WTC11 (cell line): ENCODE measurements at regions not wholly inside any gene's neighbourhood (a gene's known extent, or its start where the extent isn't known, plus 50 kb on each side); places are given as distances from the start of the nearest gene placed in this dataset.

Experiments
- ATAC-seq: fragments of 200-7000 bp; cut with Tn5 transposase; 2 replicates; pipeline ENCODE4 v1.10.0; 2021; ENCODE audit warnings: mild to moderate bottlenecking, moderate library complexity
- CTCF ChIA-PET: fragments of 300-600 bp; sonication (Branson Sonifier 250); formaldehyde crosslinking; loops from one replicate; lab custom pipeline; 2021; ENCODE audit warnings: antibody characterized with exemption; lab: Charles Lee
- POLR2A ChIA-PET: fragments of 350-600 bp; sonication (Branson Sonifier 250); formaldehyde crosslinking; loops from one replicate; lab custom pipeline; 2021; ENCODE audit warnings: antibody characterized with exemption; lab: Charles Lee
- DNase-seq: peaks from one replicate; pipeline ENCODE4 v3.0.0; 2021; ENCODE audit warnings: low spot score
- H3K27ac Mint-ChIP-seq: 2 replicates; pipeline ENCODE4 v1.8.0; 2021; ENCODE audit warnings: mixed read lengths
- H3K27me3 Mint-ChIP-seq: 2 replicates; pipeline ENCODE4 v1.8.0; 2021; ENCODE audit warnings: low read depth, mild to moderate bottlenecking, moderate library complexity, mixed read lengths
- H3K36me3 Mint-ChIP-seq: 2 replicates; pipeline ENCODE4 v1.8.0; 2021; ENCODE audit warnings: mixed read lengths
- H3K4me1 Mint-ChIP-seq: 2 replicates; pipeline ENCODE4 v1.8.0; 2022; ENCODE audit warnings: mixed read lengths
- H3K4me3 Mint-ChIP-seq: 2 replicates; pipeline ENCODE4 v1.8.0; 2021; ENCODE audit warnings: mild to moderate bottlenecking, moderate library complexity, mixed read lengths
- H3K9me3 Mint-ChIP-seq: 2 replicates; pipeline ENCODE4 v1.8.0; 2021; ENCODE audit warnings: mixed read lengths
- ATF1 ChIP-seq: sonication (generic); formaldehyde crosslinking; IDR thresholded peaks from 2 replicates; pipeline ENCODE4 v1.8.1; 2023; ENCODE audit warnings: mild to moderate bottlenecking, moderate library complexity, missing genetic modification reagents
- CREB1 ChIP-seq: sonication (generic); formaldehyde crosslinking; IDR thresholded peaks from 2 replicates; pipeline ENCODE4 v1.8.0; 2023; ENCODE audit warnings: mild to moderate bottlenecking, missing genetic modification reagents
- EMX1 ChIP-seq: fragments of 250-450 bp; sonication (Bioruptor Pico); IDR thresholded peaks from 2 replicates; pipeline ENCODE4 v1.8.0; 2021; ENCODE audit warnings: mild to moderate bottlenecking
- JAZF1 ChIP-seq: fragments of 250-450 bp; sonication (Bioruptor Pico); IDR thresholded peaks from 2 replicates; pipeline ENCODE4 v1.9.0; 2021; ENCODE audit warnings: moderate library complexity, mild to moderate bottlenecking, inconsistent platforms
- MXD4 ChIP-seq: fragments of 250-450 bp; sonication (Bioruptor Pico); IDR thresholded peaks from 2 replicates; pipeline ENCODE4 v1.8.0; 2021; ENCODE audit warnings: mild to moderate bottlenecking, moderate library complexity, borderline replicate concordance
- MYBL2 ChIP-seq: sonication (generic); formaldehyde crosslinking; IDR thresholded peaks from 2 replicates; pipeline ENCODE4 v1.8.1; 2023; ENCODE audit warnings: mild to moderate bottlenecking, moderate library complexity, missing genetic modification reagents
- TEAD1 ChIP-seq: sonication (generic); formaldehyde crosslinking; IDR thresholded peaks from 2 replicates; pipeline ENCODE4 v1.8.0; 2022; ENCODE audit warnings: mild to moderate bottlenecking, missing genetic modification reagents
- TP53 ChIP-seq: sonication (generic); formaldehyde crosslinking; IDR thresholded peaks from 2 replicates; pipeline ENCODE4 v1.8.1; 2023; ENCODE audit warnings: mild to moderate bottlenecking, missing genetic modification reagents
- ZNF232 ChIP-seq: sonication (generic); formaldehyde crosslinking; IDR thresholded peaks from 2 replicates; pipeline ENCODE4 v1.8.0; 2022; ENCODE audit warnings: mild to moderate bottlenecking, missing genetic modification reagents
- ZNF396 ChIP-seq: fragments of 250-450 bp; sonication (Bioruptor Pico); IDR thresholded peaks from 2 replicates; pipeline ENCODE4 v1.8.0; 2021; ENCODE audit warnings: mild to moderate bottlenecking, moderate library complexity, borderline replicate concordance
- ZNF671 ChIP-seq: fragments of 250-450 bp; sonication (Bioruptor Pico); IDR thresholded peaks from 2 replicates; pipeline ENCODE4 v1.8.0; 2021; ENCODE audit warnings: mild to moderate bottlenecking
- TF ChIP-seq, protein P1 (sequence below): fragments of 200-600 bp; IDR thresholded peaks from 2 replicates; pipeline ENCODE4 v1.8.0; 2022; ENCODE audit warnings: antibody characterized with exemption
- TF ChIP-seq, protein P2 (sequence below): sonication (generic); formaldehyde crosslinking; IDR thresholded peaks from 2 replicates; pipeline ENCODE4 v1.8.0; 2022; ENCODE audit warnings: mild to moderate bottlenecking, missing genetic modification reagents
- TF ChIP-seq, protein P3 (sequence below): sonication (generic); formaldehyde crosslinking; IDR thresholded peaks from 2 replicates; pipeline ENCODE4 v1.8.1; 2023; ENCODE audit warnings: mild to moderate bottlenecking, missing genetic modification reagents
- TF ChIP-seq, protein P4 (sequence below): sonication (generic); formaldehyde crosslinking; IDR thresholded peaks from 2 replicates; pipeline ENCODE4 v1.8.0; 2022; ENCODE audit warnings: mild to moderate bottlenecking, missing genetic modification reagents
- TF ChIP-seq, protein P5 (sequence below): sonication (generic); formaldehyde crosslinking; IDR thresholded peaks from 2 replicates; pipeline ENCODE4 v1.8.0; 2023; ENCODE audit warnings: missing genetic modification reagents
- TF ChIP-seq, protein P6 (sequence below): sonication (generic); formaldehyde crosslinking; IDR thresholded peaks from 2 replicates; pipeline ENCODE4 v1.8.1; 2023; ENCODE audit warnings: mild to moderate bottlenecking, missing genetic modification reagents, borderline replicate concordance
- TF ChIP-seq, protein P7 (sequence below): sonication (generic); formaldehyde crosslinking; IDR thresholded peaks from 2 replicates; pipeline ENCODE4 v1.8.1; 2022; ENCODE audit warnings: low read depth, missing genetic modification reagents, borderline replicate concordance
- TF ChIP-seq, protein P8 (sequence below): sonication (generic); formaldehyde crosslinking; IDR thresholded peaks from 2 replicates; pipeline ENCODE4 v1.8.0; 2023; ENCODE audit warnings: mild to moderate bottlenecking, missing genetic modification reagents

DNA sequence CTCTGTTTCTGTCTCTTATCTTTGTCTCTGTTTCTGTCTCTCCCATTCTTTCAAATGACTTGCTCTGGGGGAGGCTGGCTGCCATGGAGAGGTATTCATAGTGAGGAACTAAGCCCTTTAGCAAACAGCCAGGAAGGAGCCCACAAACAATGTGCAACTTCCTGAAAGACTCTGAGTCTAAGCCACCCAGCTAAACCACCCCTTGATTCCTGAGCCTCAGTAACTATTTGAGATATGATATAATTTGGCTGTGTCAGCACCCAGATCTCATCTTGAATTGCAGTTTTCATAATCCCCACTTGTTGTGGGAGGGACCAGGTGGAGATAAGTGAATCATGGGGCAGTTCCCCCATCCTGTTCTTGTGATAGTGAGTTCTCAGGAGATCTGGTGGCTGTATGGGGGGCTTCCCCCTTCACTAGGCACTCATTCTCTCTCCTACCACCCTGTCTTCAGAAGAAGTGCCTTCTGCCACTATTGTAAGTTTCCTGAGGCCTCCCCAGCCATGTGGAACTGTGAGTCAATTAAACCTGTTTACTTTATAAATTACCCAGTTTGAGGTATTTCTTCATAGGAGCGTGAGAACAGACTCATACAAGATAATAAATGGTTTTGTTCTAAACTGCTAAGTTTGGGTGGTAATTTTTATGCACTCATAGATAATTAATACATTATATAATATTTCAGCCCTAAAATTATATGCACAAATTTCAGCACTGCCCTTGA lies 121.2 kb upstream of the FOXP2 start (continued):
- TF ChIP-seq, protein P1, sequence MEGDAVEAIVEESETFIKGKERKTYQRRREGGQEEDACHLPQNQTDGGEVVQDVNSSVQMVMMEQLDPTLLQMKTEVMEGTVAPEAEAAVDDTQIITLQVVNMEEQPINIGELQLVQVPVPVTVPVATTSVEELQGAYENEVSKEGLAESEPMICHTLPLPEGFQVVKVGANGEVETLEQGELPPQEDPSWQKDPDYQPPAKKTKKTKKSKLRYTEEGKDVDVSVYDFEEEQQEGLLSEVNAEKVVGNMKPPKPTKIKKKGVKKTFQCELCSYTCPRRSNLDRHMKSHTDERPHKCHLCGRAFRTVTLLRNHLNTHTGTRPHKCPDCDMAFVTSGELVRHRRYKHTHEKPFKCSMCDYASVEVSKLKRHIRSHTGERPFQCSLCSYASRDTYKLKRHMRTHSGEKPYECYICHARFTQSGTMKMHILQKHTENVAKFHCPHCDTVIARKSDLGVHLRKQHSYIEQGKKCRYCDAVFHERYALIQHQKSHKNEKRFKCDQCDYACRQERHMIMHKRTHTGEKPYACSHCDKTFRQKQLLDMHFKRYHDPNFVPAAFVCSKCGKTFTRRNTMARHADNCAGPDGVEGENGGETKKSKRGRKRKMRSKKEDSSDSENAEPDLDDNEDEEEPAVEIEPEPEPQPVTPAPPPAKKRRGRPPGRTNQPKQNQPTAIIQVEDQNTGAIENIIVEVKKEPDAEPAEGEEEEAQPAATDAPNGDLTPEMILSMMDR, result no peak
- TF ChIP-seq MYBL2 (no peak), EMX1 (CRISPR knock-in tag) (no peak), ZNF671 (CRISPR knock-in tag) (no peak), JAZF1 (CRISPR knock-in tag) (no peak), CREB1 (CRISPR knock-in tag) (no peak), TP53 (CRISPR knock-in tag) (no peak)
- TF ChIP-seq, protein P2, sequence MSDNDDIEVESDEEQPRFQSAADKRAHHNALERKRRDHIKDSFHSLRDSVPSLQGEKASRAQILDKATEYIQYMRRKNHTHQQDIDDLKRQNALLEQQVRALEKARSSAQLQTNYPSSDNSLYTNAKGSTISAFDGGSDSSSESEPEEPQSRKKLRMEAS (CRISPR knock-in tag), result no peak

DNA sequence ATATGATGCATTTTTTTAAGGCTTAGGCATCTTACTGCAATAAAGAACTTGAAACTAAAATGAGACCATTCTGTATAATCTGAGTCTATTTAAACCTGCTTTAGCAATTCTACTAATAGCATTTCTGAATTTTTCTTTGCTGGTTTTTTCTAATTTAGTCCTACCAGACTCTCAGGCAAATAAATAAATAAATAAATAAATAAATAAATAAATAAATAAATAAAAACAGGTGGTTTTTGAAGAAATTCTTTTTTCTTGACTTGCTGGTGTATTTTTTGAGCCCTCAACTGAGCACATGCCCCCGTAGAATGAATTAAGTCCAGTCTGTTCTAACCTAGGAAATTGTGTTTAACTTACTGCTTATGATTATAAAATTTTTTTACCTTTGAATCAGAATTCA lies 134.7 kb upstream of the FOXP2 start:
- no peak overlapping the region for H3K4me3 Mint-ChIP-seq
- ChIA-PET CTCF (no interaction called here), POLR2A (no interaction called here)
- DNase-seq, result no peak
- H3K36me3 Mint-ChIP-seq, result no peaks in the 10 kb centered on the region
- no peak for ATAC-seq
- H3K27ac Mint-ChIP-seq, result no peak overlapping the region
- TF ChIP-seq MYBL2 (no peak), ATF1 (no peak), EMX1 (CRISPR knock-in tag) (no peak)
- TF ChIP-seq, protein P3, sequence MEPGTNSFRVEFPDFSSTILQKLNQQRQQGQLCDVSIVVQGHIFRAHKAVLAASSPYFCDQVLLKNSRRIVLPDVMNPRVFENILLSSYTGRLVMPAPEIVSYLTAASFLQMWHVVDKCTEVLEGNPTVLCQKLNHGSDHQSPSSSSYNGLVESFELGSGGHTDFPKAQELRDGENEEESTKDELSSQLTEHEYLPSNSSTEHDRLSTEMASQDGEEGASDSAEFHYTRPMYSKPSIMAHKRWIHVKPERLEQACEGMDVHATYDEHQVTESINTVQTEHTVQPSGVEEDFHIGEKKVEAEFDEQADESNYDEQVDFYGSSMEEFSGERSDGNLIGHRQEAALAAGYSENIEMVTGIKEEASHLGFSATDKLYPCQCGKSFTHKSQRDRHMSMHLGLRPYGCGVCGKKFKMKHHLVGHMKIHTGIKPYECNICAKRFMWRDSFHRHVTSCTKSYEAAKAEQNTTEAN (CRISPR knock-in tag), result no peak
- TF ChIP-seq, protein P4, sequence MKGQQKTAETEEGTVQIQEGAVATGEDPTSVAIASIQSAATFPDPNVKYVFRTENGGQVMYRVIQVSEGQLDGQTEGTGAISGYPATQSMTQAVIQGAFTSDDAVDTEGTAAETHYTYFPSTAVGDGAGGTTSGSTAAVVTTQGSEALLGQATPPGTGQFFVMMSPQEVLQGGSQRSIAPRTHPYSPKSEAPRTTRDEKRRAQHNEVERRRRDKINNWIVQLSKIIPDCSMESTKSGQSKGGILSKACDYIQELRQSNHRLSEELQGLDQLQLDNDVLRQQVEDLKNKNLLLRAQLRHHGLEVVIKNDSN (CRISPR knock-in tag), result no peak
- TF ChIP-seq, protein P5, sequence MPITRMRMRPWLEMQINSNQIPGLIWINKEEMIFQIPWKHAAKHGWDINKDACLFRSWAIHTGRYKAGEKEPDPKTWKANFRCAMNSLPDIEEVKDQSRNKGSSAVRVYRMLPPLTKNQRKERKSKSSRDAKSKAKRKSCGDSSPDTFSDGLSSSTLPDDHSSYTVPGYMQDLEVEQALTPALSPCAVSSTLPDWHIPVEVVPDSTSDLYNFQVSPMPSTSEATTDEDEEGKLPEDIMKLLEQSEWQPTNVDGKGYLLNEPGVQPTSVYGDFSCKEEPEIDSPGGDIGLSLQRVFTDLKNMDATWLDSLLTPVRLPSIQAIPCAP, result no peak
- H3K4me1 Mint-ChIP-seq, result no peaks in the 10 kb centered on the region
- H3K9me3 Mint-ChIP-seq, result no peaks in the 10 kb centered on the region
- no peaks in the 10 kb centered on the region for H3K27me3 Mint-ChIP-seq

DNA sequence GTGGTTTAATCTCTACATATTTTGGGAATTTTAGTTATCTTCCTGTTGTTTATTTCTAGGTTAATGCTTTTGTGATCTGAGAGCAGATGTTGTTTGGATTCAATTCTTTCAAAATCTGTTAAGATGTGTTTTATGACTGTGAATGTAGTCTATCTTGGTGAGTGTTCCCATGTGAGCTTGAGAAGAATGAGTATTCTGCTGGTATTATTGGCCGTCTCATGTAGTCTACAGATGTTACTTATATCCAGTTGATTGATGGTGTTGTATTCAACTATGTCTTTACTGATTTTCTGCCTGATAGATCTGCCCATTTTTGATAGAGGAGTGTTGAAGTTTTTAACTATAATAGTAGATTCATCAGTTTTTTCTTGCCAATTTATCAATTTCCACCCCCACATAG lies 141.4 kb upstream of the FOXP2 start:
- H3K27ac Mint-ChIP-seq, result no peak overlapping the region
- POLR2A ChIA-PET, result no interaction called here
- CTCF ChIA-PET, result no interaction called here
- TF ChIP-seq, protein P6, sequence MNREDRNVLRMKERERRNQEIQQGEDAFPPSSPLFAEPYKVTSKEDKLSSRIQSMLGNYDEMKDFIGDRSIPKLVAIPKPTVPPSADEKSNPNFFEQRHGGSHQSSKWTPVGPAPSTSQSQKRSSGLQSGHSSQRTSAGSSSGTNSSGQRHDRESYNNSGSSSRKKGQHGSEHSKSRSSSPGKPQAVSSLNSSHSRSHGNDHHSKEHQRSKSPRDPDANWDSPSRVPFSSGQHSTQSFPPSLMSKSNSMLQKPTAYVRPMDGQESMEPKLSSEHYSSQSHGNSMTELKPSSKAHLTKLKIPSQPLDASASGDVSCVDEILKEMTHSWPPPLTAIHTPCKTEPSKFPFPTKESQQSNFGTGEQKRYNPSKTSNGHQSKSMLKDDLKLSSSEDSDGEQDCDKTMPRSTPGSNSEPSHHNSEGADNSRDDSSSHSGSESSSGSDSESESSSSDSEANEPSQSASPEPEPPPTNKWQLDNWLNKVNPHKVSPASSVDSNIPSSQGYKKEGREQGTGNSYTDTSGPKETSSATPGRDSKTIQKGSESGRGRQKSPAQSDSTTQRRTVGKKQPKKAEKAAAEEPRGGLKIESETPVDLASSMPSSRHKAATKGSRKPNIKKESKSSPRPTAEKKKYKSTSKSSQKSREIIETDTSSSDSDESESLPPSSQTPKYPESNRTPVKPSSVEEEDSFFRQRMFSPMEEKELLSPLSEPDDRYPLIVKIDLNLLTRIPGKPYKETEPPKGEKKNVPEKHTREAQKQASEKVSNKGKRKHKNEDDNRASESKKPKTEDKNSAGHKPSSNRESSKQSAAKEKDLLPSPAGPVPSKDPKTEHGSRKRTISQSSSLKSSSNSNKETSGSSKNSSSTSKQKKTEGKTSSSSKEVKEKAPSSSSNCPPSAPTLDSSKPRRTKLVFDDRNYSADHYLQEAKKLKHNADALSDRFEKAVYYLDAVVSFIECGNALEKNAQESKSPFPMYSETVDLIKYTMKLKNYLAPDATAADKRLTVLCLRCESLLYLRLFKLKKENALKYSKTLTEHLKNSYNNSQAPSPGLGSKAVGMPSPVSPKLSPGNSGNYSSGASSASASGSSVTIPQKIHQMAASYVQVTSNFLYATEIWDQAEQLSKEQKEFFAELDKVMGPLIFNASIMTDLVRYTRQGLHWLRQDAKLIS (CRISPR knock-in tag), result no peak
- no peak for TF ChIP-seq ZNF396 (CRISPR knock-in tag)
- no peak for TF ChIP-seq MXD4 (CRISPR knock-in tag)
- TF ChIP-seq TEAD1 (CRISPR knock-in tag), result no peak
- TF ChIP-seq, protein P7, sequence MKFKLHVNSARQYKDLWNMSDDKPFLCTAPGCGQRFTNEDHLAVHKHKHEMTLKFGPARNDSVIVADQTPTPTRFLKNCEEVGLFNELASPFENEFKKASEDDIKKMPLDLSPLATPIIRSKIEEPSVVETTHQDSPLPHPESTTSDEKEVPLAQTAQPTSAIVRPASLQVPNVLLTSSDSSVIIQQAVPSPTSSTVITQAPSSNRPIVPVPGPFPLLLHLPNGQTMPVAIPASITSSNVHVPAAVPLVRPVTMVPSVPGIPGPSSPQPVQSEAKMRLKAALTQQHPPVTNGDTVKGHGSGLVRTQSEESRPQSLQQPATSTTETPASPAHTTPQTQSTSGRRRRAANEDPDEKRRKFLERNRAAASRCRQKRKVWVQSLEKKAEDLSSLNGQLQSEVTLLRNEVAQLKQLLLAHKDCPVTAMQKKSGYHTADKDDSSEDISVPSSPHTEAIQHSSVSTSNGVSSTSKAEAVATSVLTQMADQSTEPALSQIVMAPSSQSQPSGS (CRISPR knock-in tag), result no peak
- TF ChIP-seq, protein P5, result no peak
- TF ChIP-seq, protein P8, sequence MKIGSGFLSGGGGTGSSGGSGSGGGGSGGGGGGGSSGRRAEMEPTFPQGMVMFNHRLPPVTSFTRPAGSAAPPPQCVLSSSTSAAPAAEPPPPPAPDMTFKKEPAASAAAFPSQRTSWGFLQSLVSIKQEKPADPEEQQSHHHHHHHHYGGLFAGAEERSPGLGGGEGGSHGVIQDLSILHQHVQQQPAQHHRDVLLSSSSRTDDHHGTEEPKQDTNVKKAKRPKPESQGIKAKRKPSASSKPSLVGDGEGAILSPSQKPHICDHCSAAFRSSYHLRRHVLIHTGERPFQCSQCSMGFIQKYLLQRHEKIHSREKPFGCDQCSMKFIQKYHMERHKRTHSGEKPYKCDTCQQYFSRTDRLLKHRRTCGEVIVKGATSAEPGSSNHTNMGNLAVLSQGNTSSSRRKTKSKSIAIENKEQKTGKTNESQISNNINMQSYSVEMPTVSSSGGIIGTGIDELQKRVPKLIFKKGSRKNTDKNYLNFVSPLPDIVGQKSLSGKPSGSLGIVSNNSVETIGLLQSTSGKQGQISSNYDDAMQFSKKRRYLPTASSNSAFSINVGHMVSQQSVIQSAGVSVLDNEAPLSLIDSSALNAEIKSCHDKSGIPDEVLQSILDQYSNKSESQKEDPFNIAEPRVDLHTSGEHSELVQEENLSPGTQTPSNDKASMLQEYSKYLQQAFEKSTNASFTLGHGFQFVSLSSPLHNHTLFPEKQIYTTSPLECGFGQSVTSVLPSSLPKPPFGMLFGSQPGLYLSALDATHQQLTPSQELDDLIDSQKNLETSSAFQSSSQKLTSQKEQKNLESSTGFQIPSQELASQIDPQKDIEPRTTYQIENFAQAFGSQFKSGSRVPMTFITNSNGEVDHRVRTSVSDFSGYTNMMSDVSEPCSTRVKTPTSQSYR (CRISPR knock-in tag), result no peak
- TF ChIP-seq ZNF232 (CRISPR knock-in tag), result no peak

More for the DNA sequence above, 141.4 kb upstream of the FOXP2 start:
- Mint-ChIP-seq H3K4me1 (no peaks in the 10 kb centered on the region), H3K4me3 (no peak overlapping the region), H3K36me3 (no peaks in the 10 kb centered on the region), H3K9me3 (no peaks in the 10 kb centered on the region; the same call in 1 of the 2 replicates), H3K27me3 (no peaks in the 10 kb centered on the region)
- ATAC-seq (no peak), DNase-seq (no peak)
